ENCODE measurements at regions not wholly inside any gene's neighbourhood (a gene's known extent, or its start where the extent isn't known, plus 50 kb on each side); places are given as distances from the start of the nearest gene placed in this dataset.
A peak's percentile ranks its signal among the peaks of the same experiment; 100 is the strongest.
"Not testable (repeated sequence)": the region's sequence is repeated elsewhere in the genome, so short reads cannot be mapped to it uniquely, and the experiment has no call there.

GRCh38 chr6:12485837-12486236, 195.7 kb downstream of the EDN1 start:
- H3K27me3 ChIP-seq (ENCODE audit: insufficient read depth, low read length): no peaks in the 10 kb centered on the region
- H3K4me3 ChIP-seq (ENCODE audit: low read depth, low read length): no peak overlapping the region
- no peak overlapping the region for H3K27ac ChIP-seq (ENCODE audit: low read depth, low read length)
- no peak overlapping the region for H2AFZ ChIP-seq (ENCODE audit: low read length, unreplicated experiment)
- H3K36me3 ChIP-seq (ENCODE audit: insufficient read depth, low read length): no peaks in the 10 kb centered on the region
- H3K79me2 ChIP-seq (ENCODE audit: control insufficient read depth, insufficient read depth, low read length, unreplicated experiment): no peaks in the 10 kb centered on the region
- peaks cover 35% of the 10 kb centered on the region for H3K4me1 ChIP-seq (ENCODE audit: control insufficient read depth, insufficient read depth, low read length, unreplicated experiment)

DNA sequence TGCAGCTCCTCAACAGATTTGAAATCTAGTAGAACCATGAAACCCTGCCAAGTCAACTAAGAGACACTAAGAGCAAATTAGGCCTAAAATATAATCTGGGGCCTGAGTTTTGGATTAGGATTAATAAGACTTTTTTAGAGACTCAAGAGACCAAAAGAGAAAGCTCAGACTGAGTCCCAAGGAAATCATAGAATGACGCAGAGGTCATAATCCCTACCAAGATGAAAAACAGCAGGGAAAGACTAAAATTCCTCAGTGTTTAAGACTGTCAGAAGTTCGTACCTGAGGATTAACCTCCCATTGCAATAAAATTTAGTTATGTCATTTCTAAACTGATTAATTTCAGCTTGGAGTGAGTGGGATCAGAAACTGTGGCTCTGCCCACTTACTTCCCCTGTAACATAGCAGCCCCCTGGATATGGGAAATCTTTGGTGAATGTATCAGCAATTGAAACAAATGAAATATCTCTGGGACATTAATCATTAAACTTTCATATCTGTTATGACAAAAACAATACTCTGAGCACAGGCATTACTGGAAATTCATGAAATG, 200.3 kb downstream of the EDN1 start:
- H3K27ac ChIP-seq (ENCODE audit: low read depth, low read length): peak overlapping the region; percentile 82
- H3K36me3 ChIP-seq (ENCODE audit: insufficient read depth, low read length): no peaks in the 10 kb centered on the region
- peak overlapping the region; percentile 43 for H3K4me3 ChIP-seq (ENCODE audit: low read depth, low read length)
- peaks cover 23% of the 10 kb centered on the region for H3K4me1 ChIP-seq (ENCODE audit: control insufficient read depth, insufficient read depth, low read length, unreplicated experiment)
- no peaks in the 10 kb centered on the region for H3K79me2 ChIP-seq (ENCODE audit: control insufficient read depth, insufficient read depth, low read length, unreplicated experiment)
- H3K27me3 ChIP-seq (ENCODE audit: insufficient read depth, low read length): no peaks in the 10 kb centered on the region
- H2AFZ ChIP-seq (ENCODE audit: low read length, unreplicated experiment): peak overlapping the region; percentile 63

DNA sequence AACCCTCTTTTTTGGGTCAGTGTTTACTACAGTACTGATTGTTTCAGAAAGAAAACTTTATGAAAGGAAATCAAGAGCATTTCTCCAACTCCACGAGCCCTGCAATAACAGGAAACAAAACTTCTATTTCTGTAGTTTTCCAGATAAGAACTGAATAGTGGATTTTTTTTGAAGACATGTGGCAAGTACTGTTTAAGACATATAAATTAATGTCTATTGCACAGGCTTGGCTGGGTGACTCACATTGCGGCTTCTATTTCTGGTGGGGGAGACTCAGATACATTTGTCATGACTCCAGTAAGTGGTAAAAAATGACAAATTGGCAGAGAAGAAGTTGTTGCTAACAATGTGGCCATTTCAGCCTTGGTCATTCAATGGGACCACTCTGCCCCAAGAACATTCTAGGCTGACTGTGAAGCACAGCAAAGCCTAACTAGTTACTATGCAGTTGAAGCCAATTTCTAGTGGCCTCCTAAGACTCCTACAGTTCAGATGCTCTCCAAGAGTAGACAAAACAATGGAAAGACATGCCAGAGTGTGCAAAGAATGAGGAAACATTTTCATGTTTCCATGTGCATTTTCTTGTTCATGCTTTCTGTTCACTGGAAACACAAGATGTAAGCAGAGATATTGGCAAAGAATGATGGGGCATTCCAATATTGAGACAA, 200.9 kb downstream of the EDN1 start:
- H3K27ac ChIP-seq (ENCODE audit: low read depth, low read length): peak overlapping the region; percentile 82

DNA sequence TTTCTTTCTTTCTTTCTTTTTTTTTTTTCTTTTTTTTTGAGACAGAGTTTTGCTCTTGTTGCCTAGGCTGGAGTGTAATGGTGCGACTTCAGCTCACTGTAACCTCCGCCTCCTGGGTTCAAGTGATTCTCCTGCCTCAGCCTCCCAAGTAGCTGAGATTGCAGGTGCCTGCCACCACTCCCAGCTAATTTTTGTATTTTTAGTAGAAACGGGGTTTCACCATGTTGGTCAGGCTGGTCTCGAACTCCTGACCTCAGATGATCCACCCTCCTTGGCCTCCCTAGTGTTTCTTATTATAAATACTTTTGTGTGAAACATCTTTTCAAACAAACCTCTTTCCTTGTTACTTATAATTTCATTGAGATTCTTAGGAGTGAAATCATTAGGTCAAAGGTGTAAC, 202.8 kb downstream of the EDN1 start:
- not testable (repeated sequence) for H3K36me3 ChIP-seq (ENCODE audit: insufficient read depth, low read length); H3K27ac ChIP-seq (ENCODE audit: low read depth, low read length); H3K79me2 ChIP-seq (ENCODE audit: control insufficient read depth, insufficient read depth, low read length, unreplicated experiment); H2AFZ ChIP-seq (ENCODE audit: low read length, unreplicated experiment); H3K4me3 ChIP-seq (ENCODE audit: low read depth, low read length); H3K27me3 ChIP-seq (ENCODE audit: insufficient read depth, low read length)
- peaks cover 23% of the 10 kb centered on the region for H3K4me1 ChIP-seq (ENCODE audit: control insufficient read depth, insufficient read depth, low read length, unreplicated experiment)

More for the DNA sequence above, 200.9 kb downstream of the EDN1 start:
- H3K27me3 ChIP-seq (ENCODE audit: insufficient read depth, low read length): no peaks in the 10 kb centered on the region
- no peaks in the 10 kb centered on the region for H3K36me3 ChIP-seq (ENCODE audit: insufficient read depth, low read length)
- H3K4me1 ChIP-seq (ENCODE audit: control insufficient read depth, insufficient read depth, low read length, unreplicated experiment): peaks cover 23% of the 10 kb centered on the region
- peak overlapping the region; percentile 43 for H3K4me3 ChIP-seq (ENCODE audit: low read depth, low read length)
- peak overlapping the region; percentile 63 for H2AFZ ChIP-seq (ENCODE audit: low read length, unreplicated experiment)
- H3K79me2 ChIP-seq (ENCODE audit: control insufficient read depth, insufficient read depth, low read length, unreplicated experiment): no peaks in the 10 kb centered on the region

DNA sequence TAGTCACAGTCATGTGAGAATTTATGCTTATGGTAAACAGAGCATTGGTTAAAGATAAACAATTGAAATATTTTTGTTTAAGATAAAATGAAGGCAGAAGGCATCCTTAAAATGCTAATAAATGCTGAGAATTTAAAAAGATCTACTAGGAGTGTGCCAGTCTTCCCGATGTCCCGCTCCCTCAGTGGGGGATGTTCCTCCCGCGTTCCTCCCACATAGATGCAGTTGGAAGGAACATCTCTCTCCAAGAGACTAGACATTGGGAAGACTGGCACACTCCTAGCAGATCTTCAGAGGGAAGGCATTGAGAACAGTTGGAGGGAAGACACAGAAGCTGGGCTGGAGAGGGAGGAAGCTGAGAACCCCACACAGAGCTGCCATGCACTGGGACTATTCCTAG, 203.3 kb downstream of the EDN1 start:
- no peaks in the 10 kb centered on the region for H3K79me2 ChIP-seq (ENCODE audit: control insufficient read depth, insufficient read depth, low read length, unreplicated experiment)
- H3K27me3 ChIP-seq (ENCODE audit: insufficient read depth, low read length): no peaks in the 10 kb centered on the region
- H2AFZ ChIP-seq (ENCODE audit: low read length, unreplicated experiment): no peak overlapping the region
- no peak overlapping the region for H3K4me3 ChIP-seq (ENCODE audit: low read depth, low read length)
- no peak overlapping the region for H3K27ac ChIP-seq (ENCODE audit: low read depth, low read length)
- H3K4me1 ChIP-seq (ENCODE audit: control insufficient read depth, insufficient read depth, low read length, unreplicated experiment): peaks cover 23% of the 10 kb centered on the region
- no peaks in the 10 kb centered on the region for H3K36me3 ChIP-seq (ENCODE audit: insufficient read depth, low read length)

DNA sequence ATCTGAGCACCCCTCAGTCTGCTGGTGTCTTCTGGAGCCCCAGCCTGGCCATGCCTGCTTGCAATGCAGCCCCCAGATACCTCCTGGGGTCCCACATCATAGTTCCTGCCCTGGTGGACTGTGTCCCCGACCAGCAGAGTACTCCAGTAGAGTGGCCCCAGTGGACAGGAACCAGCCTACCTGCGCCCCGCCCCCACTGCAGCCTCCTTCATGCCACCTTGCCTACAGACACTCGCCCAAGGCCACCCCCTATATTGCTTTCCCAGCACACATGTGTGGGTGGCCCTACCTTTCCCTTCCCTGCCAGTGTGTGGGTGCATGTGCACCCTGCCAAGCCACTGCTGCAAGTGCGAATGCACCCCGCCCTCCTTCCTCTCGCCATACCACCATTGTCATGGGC, 204.0 kb downstream of the EDN1 start:
- Histone ChIP-seq H3K36me3 (ENCODE audit: insufficient read depth, low read length) (no peaks in the 10 kb centered on the region), H2AFZ (ENCODE audit: low read length, unreplicated experiment) (no peak overlapping the region), H3K4me3 (ENCODE audit: low read depth, low read length) (no peak overlapping the region), H3K4me1 (ENCODE audit: control insufficient read depth, insufficient read depth, low read length, unreplicated experiment) (peaks cover 23% of the 10 kb centered on the region), H3K27me3 (ENCODE audit: insufficient read depth, low read length) (no peaks in the 10 kb centered on the region), H3K79me2 (ENCODE audit: control insufficient read depth, insufficient read depth, low read length, unreplicated experiment) (no peaks in the 10 kb centered on the region), H3K27ac (ENCODE audit: low read depth, low read length) (no peak overlapping the region)

DNA sequence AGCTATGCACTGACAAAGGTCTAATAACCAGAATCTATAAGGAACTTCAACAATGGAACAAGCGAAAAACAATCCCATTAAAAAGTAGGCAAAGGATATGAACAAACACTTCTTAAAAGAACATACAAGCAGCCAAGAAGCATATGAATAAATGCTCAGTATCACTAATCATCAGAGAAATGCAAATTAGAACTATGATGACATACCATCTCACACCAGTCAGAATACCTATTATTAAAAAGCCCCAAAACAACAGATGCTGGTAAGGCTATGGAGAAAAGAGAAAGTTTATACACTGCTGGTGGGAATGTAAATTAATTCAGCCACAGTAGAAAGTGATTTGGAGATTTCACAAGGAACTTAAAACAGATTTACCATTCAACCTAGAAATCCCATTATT, 211.8 kb downstream of the EDN1 start:
- Histone ChIP-seq H3K36me3 (ENCODE audit: insufficient read depth, low read length) (no peaks in the 10 kb centered on the region), H3K4me3 (ENCODE audit: low read depth, low read length) (no peak overlapping the region), H3K4me1 (ENCODE audit: control insufficient read depth, insufficient read depth, low read length, unreplicated experiment) (no peaks in the 10 kb centered on the region), H3K27ac (ENCODE audit: low read depth, low read length) (no peak overlapping the region), H2AFZ (ENCODE audit: low read length, unreplicated experiment) (no peak overlapping the region), H3K79me2 (ENCODE audit: control insufficient read depth, insufficient read depth, low read length, unreplicated experiment) (no peaks in the 10 kb centered on the region), H3K27me3 (ENCODE audit: insufficient read depth, low read length) (no peaks in the 10 kb centered on the region)

DNA sequence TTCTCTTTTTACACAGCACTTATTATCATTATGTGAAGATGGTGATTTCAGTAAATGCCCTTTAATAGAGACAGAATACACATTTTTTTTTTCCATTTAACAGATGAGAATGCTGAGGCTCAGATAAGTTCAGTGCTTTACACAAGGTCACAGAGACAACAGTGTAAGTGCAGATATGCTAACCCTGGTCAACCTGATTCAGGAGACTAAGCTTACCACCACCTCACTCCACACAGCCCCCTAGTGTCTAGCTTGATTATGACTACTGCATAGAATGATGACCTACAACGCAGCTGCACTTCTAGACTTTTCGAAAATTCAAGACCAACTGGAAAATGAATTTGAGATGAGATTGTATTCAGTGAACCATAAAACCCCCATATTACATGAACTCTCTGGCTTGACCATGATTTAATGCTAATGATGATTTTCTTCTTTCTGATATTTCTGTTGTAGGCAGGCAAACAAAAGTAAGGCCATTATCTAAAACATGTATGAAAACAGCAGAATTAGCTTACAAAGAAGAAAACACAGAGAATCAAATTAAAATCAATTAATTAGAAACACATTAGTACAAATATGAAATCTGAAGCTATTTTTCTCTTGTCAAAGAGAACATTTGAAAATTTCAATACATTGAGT, 212.1 kb upstream of the PHACTR1 start:
- no peaks in the 10 kb centered on the region for H3K36me3 ChIP-seq (ENCODE audit: insufficient read depth, low read length)

GRCh38 chr6:12505486-12505885, 211.1 kb upstream of the PHACTR1 start:
- H3K4me1 ChIP-seq (ENCODE audit: control insufficient read depth, insufficient read depth, low read length, unreplicated experiment): no peaks in the 10 kb centered on the region
- no peaks in the 10 kb centered on the region for H3K36me3 ChIP-seq (ENCODE audit: insufficient read depth, low read length)
- H3K79me2 ChIP-seq (ENCODE audit: control insufficient read depth, insufficient read depth, low read length, unreplicated experiment): no peaks in the 10 kb centered on the region
- H3K27me3 ChIP-seq (ENCODE audit: insufficient read depth, low read length): no peaks in the 10 kb centered on the region
- no peak overlapping the region for H3K4me3 ChIP-seq (ENCODE audit: low read depth, low read length)
- no peak overlapping the region for H2AFZ ChIP-seq (ENCODE audit: low read length, unreplicated experiment)
- H3K27ac ChIP-seq (ENCODE audit: low read depth, low read length): no peak overlapping the region

More for the DNA sequence above, 212.1 kb upstream of the PHACTR1 start:
- no peak overlapping the region for H3K4me3 ChIP-seq (ENCODE audit: low read depth, low read length)
- no peaks in the 10 kb centered on the region for H3K27me3 ChIP-seq (ENCODE audit: insufficient read depth, low read length)
- no peaks in the 10 kb centered on the region for H3K79me2 ChIP-seq (ENCODE audit: control insufficient read depth, insufficient read depth, low read length, unreplicated experiment)
- no peaks in the 10 kb centered on the region for H3K4me1 ChIP-seq (ENCODE audit: control insufficient read depth, insufficient read depth, low read length, unreplicated experiment)
- no peak overlapping the region for H3K27ac ChIP-seq (ENCODE audit: low read depth, low read length)
- H2AFZ ChIP-seq (ENCODE audit: low read length, unreplicated experiment): no peak overlapping the region

- no peaks in the 10 kb centered on the region for H3K4me1 ChIP-seq (ENCODE audit: control insufficient read depth, insufficient read depth, low read length, unreplicated experiment)
- no peak overlapping the region for H3K4me3 ChIP-seq (ENCODE audit: low read depth, low read length)
- no peaks in the 10 kb centered on the region for H3K36me3 ChIP-seq (ENCODE audit: insufficient read depth, low read length)
- H3K27ac ChIP-seq (ENCODE audit: low read depth, low read length): no peak overlapping the region
- H2AFZ ChIP-seq (ENCODE audit: low read length, unreplicated experiment): no peak overlapping the region
- no peaks in the 10 kb centered on the region for H3K27me3 ChIP-seq (ENCODE audit: insufficient read depth, low read length)
- H3K79me2 ChIP-seq (ENCODE audit: control insufficient read depth, insufficient read depth, low read length, unreplicated experiment): no peaks in the 10 kb centered on the region
Observed at GRCh38 chr6:12506159-12506558, 210.4 kb upstream of the PHACTR1 start.

GRCh38 chr6:12507636-12508035, 208.9 kb upstream of the PHACTR1 start:
- Histone ChIP-seq H3K27ac (ENCODE audit: low read depth, low read length) (no peak overlapping the region), H3K36me3 (ENCODE audit: insufficient read depth, low read length) (no peaks in the 10 kb centered on the region), H3K4me1 (ENCODE audit: control insufficient read depth, insufficient read depth, low read length, unreplicated experiment) (no peaks in the 10 kb centered on the region), H3K79me2 (ENCODE audit: control insufficient read depth, insufficient read depth, low read length, unreplicated experiment) (no peaks in the 10 kb centered on the region), H3K4me3 (ENCODE audit: low read depth, low read length) (no peak overlapping the region), H3K27me3 (ENCODE audit: insufficient read depth, low read length) (no peaks in the 10 kb centered on the region), H2AFZ (ENCODE audit: low read length, unreplicated experiment) (no peak overlapping the region)

Data from ACC112 (cell line).